ENCODE measurements at regions not wholly inside any gene's neighbourhood (a gene's known extent, or its start where the extent isn't known, plus 50 kb on each side); places are given as distances from the start of the nearest gene placed in this dataset.
"Not testable (repeated sequence)": the region's sequence is repeated elsewhere in the genome, so short reads cannot be mapped to it uniquely, and the experiment has no call there.

DNA sequence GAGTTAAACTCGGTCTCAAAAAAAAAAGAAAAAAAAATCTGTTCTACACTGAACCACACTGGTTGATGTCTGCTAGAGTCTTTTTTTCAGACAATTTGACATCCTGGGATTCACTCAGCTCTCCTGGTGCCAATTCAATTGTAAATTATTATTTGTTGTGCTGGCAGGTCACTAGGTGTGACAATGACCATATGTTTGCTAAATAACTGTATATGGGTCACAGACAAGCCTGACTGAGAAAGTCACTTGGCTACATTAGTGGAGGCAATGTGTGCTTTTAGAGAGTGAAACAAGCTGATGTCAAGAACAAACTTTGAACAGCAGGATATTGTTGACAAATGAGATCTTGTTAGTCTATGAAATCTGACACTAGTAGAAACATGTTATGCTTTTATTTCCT is 1379.1 kb downstream of the ZPLD1 start:
- Mint-ChIP-seq H3K9me3 (peaks cover 20% of the 10 kb centered on the region), H3K4me1 (no peaks in the 10 kb centered on the region), H3K36me3 (ENCODE audit: insufficient read depth) (no peaks in the 10 kb centered on the region), H3K27me3 (no peaks in the 10 kb centered on the region), H3K27ac (ENCODE audit: low read depth) (no peak overlapping the region), H3K4me3 (no peak overlapping the region)
- DNase-seq (ENCODE audit: low spot score in 2 of 2) (no peak), ATAC-seq (replicated peaks; ENCODE audit: extremely low read depth, poor library complexity, severe bottlenecking) (no peak)

- Mint-ChIP-seq H3K27ac (ENCODE audit: low read depth) (no peak overlapping the region), H3K4me3 (no peak overlapping the region), H3K27me3 (no peaks in the 10 kb centered on the region), H3K9me3 (peaks cover 17% of the 10 kb centered on the region), H3K4me1 (no peaks in the 10 kb centered on the region), H3K36me3 (ENCODE audit: insufficient read depth) (no peaks in the 10 kb centered on the region)
- DNase-seq (ENCODE audit: low spot score in 2 of 2) (no peak), ATAC-seq (replicated peaks; ENCODE audit: extremely low read depth, poor library complexity, severe bottlenecking) (no peak)
These were observed 1383.6 kb downstream of the ZPLD1 start for GRCh38 chr3:103818398-103818797.

GRCh38 chr3:103818800-103819199 is 1384.0 kb downstream of the ZPLD1 start:
- ATAC-seq (replicated peaks; ENCODE audit: extremely low read depth, poor library complexity, severe bottlenecking): no peak
- no peaks in the 10 kb centered on the region for H3K27me3 Mint-ChIP-seq
- H3K4me3 Mint-ChIP-seq: no peak overlapping the region
- H3K4me1 Mint-ChIP-seq: no peaks in the 10 kb centered on the region
- H3K27ac Mint-ChIP-seq (ENCODE audit: low read depth): no peak overlapping the region
- no peaks in the 10 kb centered on the region for H3K36me3 Mint-ChIP-seq (ENCODE audit: insufficient read depth)
- DNase-seq (ENCODE audit: low spot score in 2 of 2): no peak
- H3K9me3 Mint-ChIP-seq: peaks cover 17% of the 10 kb centered on the region

- Mint-ChIP-seq H3K27ac (ENCODE audit: low read depth) (no peak overlapping the region), H3K36me3 (ENCODE audit: insufficient read depth) (no peaks in the 10 kb centered on the region), H3K27me3 (no peaks in the 10 kb centered on the region), H3K4me1 (no peaks in the 10 kb centered on the region), H3K4me3 (no peak overlapping the region), H3K9me3 (peaks cover 23% of the 10 kb centered on the region)
- DNase-seq (ENCODE audit: low spot score in 2 of 2): no peak
- no peak for ATAC-seq (replicated peaks; ENCODE audit: extremely low read depth, poor library complexity, severe bottlenecking)
These were observed 1390.8 kb downstream of the ZPLD1 start for GRCh38 chr3:103825586-103825985.

DNA sequence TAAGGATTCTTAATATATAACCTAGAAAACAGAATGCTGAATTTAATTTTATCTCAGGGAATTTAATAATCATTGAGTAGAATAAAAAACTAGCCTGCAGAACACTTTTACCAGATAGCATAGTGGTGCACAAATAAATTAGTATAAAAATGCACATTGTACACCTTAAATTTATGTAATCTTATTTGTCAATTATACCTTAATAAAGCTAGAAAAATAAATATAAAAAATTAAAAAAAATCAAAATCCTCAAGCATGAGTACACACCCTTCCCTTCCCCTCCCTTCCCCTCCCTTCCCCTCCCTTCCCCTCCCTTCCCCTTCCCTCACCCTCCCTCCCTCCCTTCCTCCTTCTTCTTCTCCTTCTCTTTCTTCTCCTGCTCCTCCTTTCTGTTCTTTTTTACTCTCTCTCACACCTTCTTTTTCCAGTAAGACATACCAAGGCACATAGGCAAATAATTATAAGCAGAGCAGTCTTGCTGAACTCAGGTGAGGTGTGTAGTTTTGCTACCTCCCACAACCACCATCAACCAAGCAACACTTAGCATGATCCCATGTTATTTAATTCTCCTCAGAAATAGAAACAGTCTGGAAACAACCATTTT is 1395.0 kb downstream of the ZPLD1 start:
- Mint-ChIP-seq H3K27ac (ENCODE audit: low read depth) (no peak overlapping the region), H3K4me3 (no peak overlapping the region), H3K9me3 (peaks cover 24% of the 10 kb centered on the region), H3K27me3 (no peaks in the 10 kb centered on the region), H3K36me3 (ENCODE audit: insufficient read depth) (no peaks in the 10 kb centered on the region), H3K4me1 (no peaks in the 10 kb centered on the region)
- ATAC-seq (replicated peaks; ENCODE audit: extremely low read depth, poor library complexity, severe bottlenecking) (no peak), DNase-seq (ENCODE audit: low spot score in 2 of 2) (no peak)

- H3K27ac Mint-ChIP-seq (ENCODE audit: low read depth): no peak overlapping the region
- H3K9me3 Mint-ChIP-seq: no peaks in the 10 kb centered on the region
- no peaks in the 10 kb centered on the region for H3K4me1 Mint-ChIP-seq
- ATAC-seq (replicated peaks; ENCODE audit: extremely low read depth, poor library complexity, severe bottlenecking) (no peak), DNase-seq (ENCODE audit: low spot score in 2 of 2) (no peak)
- no peak overlapping the region for H3K4me3 Mint-ChIP-seq
- no peaks in the 10 kb centered on the region for H3K27me3 Mint-ChIP-seq
- H3K36me3 Mint-ChIP-seq (ENCODE audit: insufficient read depth): peaks cover 3% of the 10 kb centered on the region
These were observed 1412.6 kb downstream of the ZPLD1 start for GRCh38 chr3:103847081-103848062.

DNA sequence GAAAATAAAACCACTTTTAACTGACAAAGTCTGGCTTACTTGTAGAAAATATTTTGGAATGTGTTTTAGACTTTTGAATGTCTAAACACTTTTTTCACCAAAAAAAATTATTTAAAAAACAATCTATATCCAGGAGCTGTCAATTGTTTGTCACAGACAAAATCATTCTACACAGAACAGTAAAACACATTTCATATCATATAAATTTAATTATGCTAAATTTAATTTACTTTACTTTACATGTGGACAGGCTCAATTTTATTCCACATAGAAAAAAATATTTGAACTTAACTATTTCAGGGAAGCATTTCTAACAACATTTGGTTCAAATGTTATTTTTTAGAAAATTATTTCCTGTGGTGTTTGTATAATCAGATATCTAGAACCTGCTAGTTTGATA is 1417.0 kb downstream of the ZPLD1 start:
- DNase-seq (ENCODE audit: low spot score in 2 of 2) (no peak), ATAC-seq (replicated peaks; ENCODE audit: extremely low read depth, poor library complexity, severe bottlenecking) (no peak)
- H3K36me3 Mint-ChIP-seq (ENCODE audit: insufficient read depth): no peaks in the 10 kb centered on the region
- H3K27ac Mint-ChIP-seq (ENCODE audit: low read depth): no peak overlapping the region
- H3K27me3 Mint-ChIP-seq: no peaks in the 10 kb centered on the region
- no peaks in the 10 kb centered on the region for H3K9me3 Mint-ChIP-seq
- H3K4me3 Mint-ChIP-seq: no peak overlapping the region
- H3K4me1 Mint-ChIP-seq: no peaks in the 10 kb centered on the region

DNA sequence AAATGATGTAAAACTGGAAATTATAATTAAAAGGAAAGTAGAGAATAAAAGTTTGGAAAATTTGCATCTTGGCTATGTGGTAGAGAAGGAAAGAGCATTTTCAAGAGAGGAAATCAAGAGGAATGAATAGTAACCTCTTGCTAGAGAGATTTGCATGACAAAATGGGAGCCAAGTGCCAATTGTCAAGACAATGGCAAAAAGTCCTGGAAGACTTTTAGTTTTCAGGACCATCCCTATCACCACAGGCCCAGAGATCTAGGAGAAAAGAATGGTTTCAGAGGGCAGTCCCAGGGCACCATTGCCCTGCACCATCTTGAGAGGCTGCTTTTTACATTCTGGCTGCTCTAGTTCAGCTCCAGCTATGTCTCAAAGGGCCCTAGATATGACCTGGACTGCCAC is 1427.6 kb downstream of the ZPLD1 start:
- Mint-ChIP-seq H3K36me3 (ENCODE audit: insufficient read depth) (no peaks in the 10 kb centered on the region), H3K27ac (ENCODE audit: low read depth) (no peak overlapping the region), H3K27me3 (no peaks in the 10 kb centered on the region), H3K4me3 (no peak overlapping the region), H3K9me3 (peaks cover 12% of the 10 kb centered on the region), H3K4me1 (no peaks in the 10 kb centered on the region)
- DNase-seq (ENCODE audit: low spot score in 2 of 2): no peak
- ATAC-seq (replicated peaks; ENCODE audit: extremely low read depth, poor library complexity, severe bottlenecking): no peak

DNA sequence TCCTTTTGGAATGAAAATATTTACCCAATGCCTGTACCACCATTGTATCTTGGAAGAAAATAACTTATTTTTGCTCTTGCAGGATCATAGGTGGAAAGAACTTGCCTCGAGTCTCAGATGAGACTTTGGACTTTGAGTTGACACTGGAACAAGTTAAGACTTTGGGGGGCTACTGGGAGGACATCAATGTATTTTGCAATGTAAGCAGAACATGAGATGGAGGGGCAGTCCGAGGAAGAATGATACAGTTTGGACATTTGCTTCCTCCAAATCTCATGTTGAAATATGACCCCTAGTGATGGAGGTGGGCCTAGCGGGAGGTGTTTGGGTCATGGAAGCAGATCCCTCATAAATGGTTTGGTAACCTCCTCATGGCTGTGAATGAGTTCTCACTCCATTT is 1428.6 kb downstream of the ZPLD1 start:
- Mint-ChIP-seq H3K9me3 (peaks cover 12% of the 10 kb centered on the region), H3K4me1 (no peaks in the 10 kb centered on the region), H3K27ac (ENCODE audit: low read depth) (no peak overlapping the region), H3K4me3 (no peak overlapping the region), H3K36me3 (ENCODE audit: insufficient read depth) (no peaks in the 10 kb centered on the region), H3K27me3 (no peaks in the 10 kb centered on the region)
- DNase-seq (ENCODE audit: low spot score in 2 of 2) (no peak), ATAC-seq (replicated peaks; ENCODE audit: extremely low read depth, poor library complexity, severe bottlenecking) (no peak)

GRCh38 chr3:103866113-103866512 is 1431.3 kb downstream of the ZPLD1 start:
- H3K27me3 Mint-ChIP-seq: no peaks in the 10 kb centered on the region
- DNase-seq (ENCODE audit: low spot score in 2 of 2) (no peak), ATAC-seq (replicated peaks; ENCODE audit: extremely low read depth, poor library complexity, severe bottlenecking) (no peak)
- peaks cover 20% of the 10 kb centered on the region for H3K9me3 Mint-ChIP-seq
- H3K36me3 Mint-ChIP-seq (ENCODE audit: insufficient read depth): no peaks in the 10 kb centered on the region
- no peak overlapping the region for H3K4me3 Mint-ChIP-seq
- no peaks in the 10 kb centered on the region for H3K4me1 Mint-ChIP-seq
- no peak overlapping the region for H3K27ac Mint-ChIP-seq (ENCODE audit: low read depth)

- no peak overlapping the region for H3K27ac Mint-ChIP-seq (ENCODE audit: low read depth)
- H3K36me3 Mint-ChIP-seq (ENCODE audit: insufficient read depth): no peaks in the 10 kb centered on the region
- DNase-seq (ENCODE audit: low spot score in 2 of 2): no peak
- ATAC-seq (replicated peaks; ENCODE audit: extremely low read depth, poor library complexity, severe bottlenecking): no peak
- H3K9me3 Mint-ChIP-seq: peaks cover 18% of the 10 kb centered on the region
- no peaks in the 10 kb centered on the region for H3K4me1 Mint-ChIP-seq
- no peaks in the 10 kb centered on the region for H3K27me3 Mint-ChIP-seq
- H3K4me3 Mint-ChIP-seq: no peak overlapping the region
These were observed 1438.2 kb downstream of the ZPLD1 start for GRCh38 chr3:103873021-103873420.

- Mint-ChIP-seq H3K36me3 (ENCODE audit: insufficient read depth) (no peaks in the 10 kb centered on the region), H3K27me3 (no peaks in the 10 kb centered on the region), H3K9me3 (peaks cover 20% of the 10 kb centered on the region), H3K4me1 (no peaks in the 10 kb centered on the region), H3K4me3 (no peak overlapping the region), H3K27ac (ENCODE audit: low read depth) (no peak overlapping the region)
- DNase-seq (ENCODE audit: low spot score in 2 of 2) (no peak), ATAC-seq (replicated peaks; ENCODE audit: extremely low read depth, poor library complexity, severe bottlenecking) (no peak)
These were observed 1439.2 kb downstream of the ZPLD1 start for GRCh38 chr3:103873897-103874545.

DNA sequence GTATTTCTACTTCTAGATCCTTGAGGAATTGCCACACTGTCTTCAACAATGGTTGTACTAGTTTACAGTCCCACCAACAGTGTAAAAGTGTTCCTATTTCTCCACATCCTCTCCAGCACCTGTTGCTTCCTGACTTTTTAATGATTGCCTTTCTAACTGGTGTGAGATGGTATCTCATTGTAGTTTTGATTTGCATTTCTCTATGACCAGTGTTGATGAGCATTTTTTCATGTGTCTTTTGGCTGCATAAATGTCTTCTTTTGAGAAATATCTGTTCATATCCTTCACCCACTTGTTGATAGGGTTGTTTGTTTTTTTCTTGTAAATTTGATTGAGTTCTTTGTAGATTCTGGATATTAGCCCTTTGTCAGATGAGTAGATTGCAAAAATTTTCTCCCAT is 1447.0 kb downstream of the ZPLD1 start:
- H3K4me1 Mint-ChIP-seq; H3K27ac Mint-ChIP-seq (ENCODE audit: low read depth); DNase-seq (ENCODE audit: low spot score in 2 of 2); ATAC-seq (replicated peaks; ENCODE audit: extremely low read depth, poor library complexity, severe bottlenecking); H3K4me3 Mint-ChIP-seq; H3K36me3 Mint-ChIP-seq (ENCODE audit: insufficient read depth); H3K27me3 Mint-ChIP-seq: not testable (repeated sequence)
- peaks cover 12% of the 10 kb centered on the region for H3K9me3 Mint-ChIP-seq
